GM21825 (cell line): ENCODE measurements at regions not wholly inside any gene's neighbourhood (a gene's known extent, or its start where the extent isn't known, plus 50 kb on each side); places are given as distances from the start of the nearest gene placed in this dataset.
"Not testable (repeated sequence)": the region's sequence is repeated elsewhere in the genome, so short reads cannot be mapped to it uniquely, and the experiment has no call there.

Source experiments
- ATAC-seq: cut with Tn5 transposase; IDR thresholded peaks from one replicate; pipeline ENCODE4 v1.9.1; 2021; ENCODE audit warnings: mild to moderate bottlenecking, moderate library complexity; ENCODE audit not compliant: unreplicated experiment

- no peak for ATAC-seq
Observed at GRCh38 chr3:135393159-135393558, 572.4 kb upstream of the PPP2R3A start.

DNA sequence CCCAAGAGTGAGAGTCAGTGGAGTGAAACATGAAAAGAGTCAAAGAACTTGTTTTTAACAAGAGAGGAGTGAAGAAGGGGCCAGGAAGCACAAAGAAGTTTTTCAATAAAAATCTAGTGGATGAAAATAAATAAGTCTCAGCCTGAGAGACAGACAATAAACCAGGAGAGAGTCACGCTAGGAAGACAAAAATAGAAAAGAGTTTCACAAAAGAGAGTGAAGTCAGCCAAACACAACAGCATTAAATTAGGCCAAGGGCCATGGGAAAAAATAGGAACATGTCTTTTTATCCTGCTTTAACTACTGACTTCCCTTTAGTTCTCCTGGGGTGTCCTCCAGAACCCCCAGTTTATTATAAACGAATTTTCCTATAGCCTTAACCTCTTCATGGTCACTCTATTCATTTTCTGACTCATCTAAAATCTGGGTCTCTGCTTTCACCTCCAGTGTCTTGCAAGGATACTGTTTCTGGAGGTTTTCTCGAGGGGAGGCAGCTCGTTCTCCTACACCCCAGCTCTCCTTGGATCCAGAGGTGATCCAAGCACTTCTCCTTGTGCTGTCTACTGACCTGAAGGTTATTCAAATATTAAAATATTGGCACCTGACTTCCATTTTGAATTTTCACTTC is 571.5 kb upstream of the PPP2R3A start:
- ATAC-seq: no peak

GRCh38 chr3:135412475-135412874 is 553.1 kb upstream of the PPP2R3A start:
- no peak for ATAC-seq

DNA sequence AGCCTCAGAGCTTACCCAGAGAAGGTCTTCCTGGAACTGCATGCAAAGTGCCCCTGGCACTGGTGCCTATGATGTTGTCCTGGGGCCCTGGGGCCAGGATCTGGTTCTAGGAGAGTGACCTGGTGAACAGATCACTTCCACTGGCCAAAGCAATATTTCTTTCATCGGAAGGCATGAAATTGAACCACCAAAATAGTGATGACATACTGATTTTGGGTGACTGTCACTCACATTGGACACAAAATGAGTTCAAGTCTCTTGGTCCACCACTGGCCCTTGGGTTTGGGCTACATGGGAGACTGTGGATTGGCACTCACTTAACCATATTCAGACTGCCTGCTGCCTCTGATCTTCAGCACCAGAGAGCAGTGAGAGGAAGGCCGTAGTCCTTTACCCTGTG is 549.3 kb upstream of the PPP2R3A start:
- ATAC-seq: no peak

GRCh38 chr3:135419155-135419554 is 546.4 kb upstream of the PPP2R3A start:
- ATAC-seq: no peak

- no peak for ATAC-seq
Observed at GRCh38 chr3:135426508-135426907, 539.0 kb upstream of the PPP2R3A start.

GRCh38 chr3:135432402-135432801 is 533.1 kb upstream of the PPP2R3A start:
- no peak for ATAC-seq

DNA sequence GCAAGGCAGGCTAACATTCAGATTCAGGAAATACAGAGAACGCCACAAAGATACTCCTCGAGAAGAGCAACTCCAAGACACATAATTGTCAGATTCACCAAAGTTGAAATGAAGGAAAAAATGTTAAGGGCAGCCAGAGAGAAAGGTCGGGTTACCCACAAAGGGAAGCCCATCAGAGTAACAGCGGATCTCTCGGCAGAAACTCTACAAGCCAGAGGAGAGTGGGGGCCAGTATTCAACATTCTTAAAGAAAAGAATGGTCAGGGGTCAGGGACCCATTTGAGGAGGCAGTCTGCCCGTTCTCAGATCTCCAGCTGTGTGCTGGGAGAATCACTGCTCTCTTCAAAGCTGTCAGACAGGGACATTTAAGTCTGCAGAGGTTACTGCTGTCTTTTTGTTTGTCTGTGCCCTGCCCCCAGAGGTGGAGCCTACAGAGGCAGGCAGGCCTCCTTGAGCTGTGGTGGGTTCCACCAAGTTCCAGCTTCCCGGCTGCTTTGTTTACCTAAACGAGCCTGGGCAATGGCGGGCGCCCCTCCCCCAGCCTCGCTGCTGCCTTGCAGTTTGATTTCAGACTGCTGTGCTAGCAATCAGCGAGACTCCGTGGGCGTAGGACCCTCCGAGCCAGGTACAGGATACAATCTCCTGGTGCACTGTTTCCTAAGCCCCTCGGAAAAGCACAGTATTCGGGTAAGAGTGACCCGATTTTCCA is 526.5 kb upstream of the PPP2R3A start:
- not testable (repeated sequence) for ATAC-seq

DNA sequence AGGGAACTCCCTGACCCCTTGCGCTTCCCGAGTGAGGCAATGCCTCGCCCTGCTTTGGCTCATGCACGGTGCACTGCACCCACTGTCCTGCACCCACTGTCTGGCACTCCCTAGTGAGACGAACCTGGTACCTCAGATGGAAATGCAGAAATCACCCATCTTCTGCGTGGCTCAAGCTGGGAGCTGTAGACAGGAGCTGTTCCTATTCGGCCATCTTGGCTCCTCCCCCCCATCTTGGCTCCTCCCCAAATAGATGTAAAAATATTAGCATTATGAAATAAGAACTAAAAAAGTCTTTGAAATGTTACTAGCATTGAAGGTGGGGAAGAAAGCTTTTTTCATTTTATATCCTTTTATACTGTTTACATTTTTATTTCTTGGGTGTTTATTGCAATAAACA is 525.9 kb upstream of the PPP2R3A start:
- not testable (repeated sequence) for ATAC-seq

DNA sequence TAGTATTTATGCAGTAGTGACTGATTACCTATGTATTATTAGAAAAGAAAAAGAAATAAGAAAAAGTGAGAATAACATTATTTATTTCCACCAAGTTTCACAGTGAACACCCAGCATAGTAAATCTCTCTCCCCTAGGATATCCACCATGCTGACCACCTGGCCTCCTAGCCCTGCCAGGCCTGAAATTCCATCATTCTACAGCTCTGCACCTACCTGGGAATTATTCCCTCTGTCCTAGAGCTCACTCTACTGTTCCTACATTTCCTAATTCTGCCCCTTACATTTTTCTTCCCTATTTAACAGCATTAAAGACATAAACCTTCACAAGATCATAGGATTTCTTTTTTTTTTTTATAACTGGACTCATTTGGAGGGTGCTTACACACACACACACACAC is 525.3 kb upstream of the PPP2R3A start:
- no peak for ATAC-seq

DNA sequence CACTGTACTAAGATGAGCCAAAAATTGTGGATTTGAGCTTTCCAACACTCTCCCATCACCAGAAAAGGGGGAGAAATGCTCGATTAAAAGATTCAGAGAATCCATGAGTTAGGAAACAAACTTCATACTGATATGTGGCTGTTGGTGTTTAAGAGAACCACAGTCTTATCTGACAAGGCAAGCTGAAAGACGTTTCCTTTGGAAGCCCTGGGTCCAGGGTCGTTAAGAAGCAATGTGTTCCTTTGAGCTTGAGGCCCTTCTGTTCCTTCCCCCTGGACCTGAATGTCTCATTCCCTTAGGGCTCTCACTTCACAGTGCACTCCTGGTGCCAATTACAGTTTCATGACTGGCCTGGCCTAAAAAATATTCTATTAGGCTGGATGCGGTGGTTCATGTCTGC is 524.8 kb upstream of the PPP2R3A start:
- no peak for ATAC-seq

- no peak for ATAC-seq
Observed at GRCh38 chr3:135444058-135444457, 521.5 kb upstream of the PPP2R3A start.

- ATAC-seq: no peak
Observed at GRCh38 chr3:135447483-135447882, 518.0 kb upstream of the PPP2R3A start.

DNA sequence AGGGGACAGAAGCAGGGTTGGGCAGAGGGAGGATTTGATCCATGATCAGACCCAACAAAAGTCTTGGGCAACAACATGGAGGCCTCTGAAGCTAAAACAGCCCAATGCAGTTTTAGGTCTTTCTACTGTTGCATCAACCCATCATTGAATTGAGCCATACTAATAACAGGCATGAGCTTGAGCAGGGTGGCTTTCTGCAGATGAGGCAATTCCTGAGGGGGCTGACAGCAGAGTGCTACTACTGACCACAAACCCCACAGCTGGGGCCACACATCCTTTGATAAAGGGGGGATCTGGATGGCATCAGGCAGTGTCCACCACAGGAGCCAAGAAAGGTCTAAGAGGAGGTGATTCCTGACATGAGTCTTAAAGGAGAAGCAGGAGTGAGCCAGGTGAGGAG is 517.0 kb upstream of the PPP2R3A start:
- ATAC-seq: no peak

GRCh38 chr3:135449046-135449445 is 516.5 kb upstream of the PPP2R3A start:
- no peak for ATAC-seq

DNA sequence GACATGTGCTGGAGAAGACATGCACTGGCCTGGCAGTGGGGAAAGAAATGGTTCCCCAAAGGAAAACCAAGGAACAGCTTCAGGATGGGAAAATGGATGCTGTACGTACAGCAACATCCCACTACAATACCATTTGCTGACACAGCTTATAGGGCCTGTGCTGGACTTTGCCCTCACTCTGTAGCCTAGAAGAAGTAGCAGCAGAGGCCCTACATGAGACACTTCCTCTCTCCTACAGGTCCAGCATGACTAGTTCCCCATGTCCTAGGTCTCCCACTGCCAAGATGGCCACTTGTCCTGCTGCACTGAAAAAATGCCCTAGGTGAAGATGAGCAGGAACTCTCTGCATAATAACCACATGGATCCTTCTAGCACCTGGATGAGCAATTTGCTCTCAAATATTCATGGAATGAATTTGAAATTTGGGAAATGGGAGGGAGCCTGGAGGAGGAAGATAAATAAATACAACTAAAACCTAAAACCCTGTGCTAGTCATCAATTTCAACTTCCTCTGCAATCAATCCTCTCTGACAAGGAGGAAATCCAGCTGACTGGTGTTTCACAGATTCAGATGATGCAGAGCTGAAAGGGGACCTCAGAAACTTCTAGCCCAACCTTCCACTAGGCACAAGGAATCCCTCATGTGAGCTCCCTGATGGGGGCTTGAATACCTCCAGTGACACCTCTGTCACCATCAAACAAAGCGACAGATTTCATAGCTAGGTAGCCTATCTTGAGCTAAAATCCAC is 514.3 kb upstream of the PPP2R3A start:
- ATAC-seq: no peak

DNA sequence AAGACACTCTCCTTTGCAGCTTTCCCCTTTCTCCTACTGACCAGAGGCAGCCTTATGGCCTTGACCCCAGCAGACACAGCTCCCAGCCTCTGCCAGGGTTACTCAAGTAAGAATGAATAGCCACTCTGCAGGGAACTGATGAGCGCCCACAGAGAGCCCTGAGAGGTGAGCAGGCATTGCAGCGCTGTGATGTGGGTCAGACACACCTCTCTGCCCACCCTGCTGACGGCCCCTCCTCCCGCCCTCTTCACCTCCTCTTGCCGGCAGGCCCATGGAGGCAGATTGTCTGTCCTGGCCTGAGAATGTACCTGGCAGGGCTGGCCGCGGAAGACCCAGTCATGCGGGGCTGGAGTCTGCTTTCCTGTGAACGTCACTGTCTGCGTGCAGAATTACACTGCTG is 512.6 kb upstream of the PPP2R3A start:
- ATAC-seq: no peak

- ATAC-seq: no peak
Observed at GRCh38 chr3:135453326-135453725, 512.2 kb upstream of the PPP2R3A start.

GRCh38 chr3:135454890-135455289 is 510.6 kb upstream of the PPP2R3A start:
- no peak for ATAC-seq

DNA sequence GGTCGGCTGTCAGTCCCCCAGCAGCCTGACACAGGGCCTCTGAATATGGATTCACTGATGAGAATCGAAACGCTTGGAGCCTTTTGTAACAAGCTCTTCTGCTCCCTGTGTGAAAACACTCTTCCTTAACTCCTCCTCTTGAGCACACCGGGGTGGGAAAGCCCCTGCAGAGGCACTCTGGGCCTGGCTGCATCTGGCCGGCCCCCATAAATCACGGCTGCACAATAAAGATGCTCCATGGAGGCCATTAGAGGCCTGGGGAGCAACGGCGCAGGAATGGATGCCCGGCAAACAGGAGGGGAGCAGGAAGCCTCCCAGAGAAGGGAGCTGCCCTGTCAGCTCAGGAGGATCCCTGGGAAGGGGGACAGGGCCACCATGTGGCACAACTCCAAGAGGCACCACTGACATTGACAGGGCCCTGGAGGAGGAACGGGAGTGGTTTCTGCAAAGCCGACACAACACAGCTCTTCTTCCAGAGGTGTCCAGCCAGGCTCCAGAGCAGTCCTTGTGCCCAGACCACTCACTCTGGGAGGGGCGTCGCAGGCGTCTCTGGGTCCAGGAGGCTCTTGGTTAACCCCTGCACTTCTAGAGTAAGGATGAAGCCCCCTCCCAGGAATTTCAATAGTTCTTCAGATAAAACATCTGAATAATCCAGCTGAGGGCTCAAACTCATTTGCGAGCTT is 509.3 kb upstream of the PPP2R3A start:
- no peak for ATAC-seq

- no peak for ATAC-seq
Observed at GRCh38 chr3:135458541-135459322, 506.8 kb upstream of the PPP2R3A start.
